HG02571 (cell line): ENCODE measurements at regions not wholly inside any gene's neighbourhood (a gene's known extent, or its start where the extent isn't known, plus 50 kb on each side); places are given as distances from the start of the nearest gene placed in this dataset.
"Not testable (repeated sequence)": the region's sequence is repeated elsewhere in the genome, so short reads cannot be mapped to it uniquely, and the experiment has no call there.

ENCODE experiments used
- ATAC-seq: cut with Tn5 transposase; IDR thresholded peaks from one replicate; pipeline ENCODE4 v1.9.1; 2021; ENCODE audit warnings: mild to moderate bottlenecking, moderate library complexity; ENCODE audit not compliant: unreplicated experiment

DNA sequence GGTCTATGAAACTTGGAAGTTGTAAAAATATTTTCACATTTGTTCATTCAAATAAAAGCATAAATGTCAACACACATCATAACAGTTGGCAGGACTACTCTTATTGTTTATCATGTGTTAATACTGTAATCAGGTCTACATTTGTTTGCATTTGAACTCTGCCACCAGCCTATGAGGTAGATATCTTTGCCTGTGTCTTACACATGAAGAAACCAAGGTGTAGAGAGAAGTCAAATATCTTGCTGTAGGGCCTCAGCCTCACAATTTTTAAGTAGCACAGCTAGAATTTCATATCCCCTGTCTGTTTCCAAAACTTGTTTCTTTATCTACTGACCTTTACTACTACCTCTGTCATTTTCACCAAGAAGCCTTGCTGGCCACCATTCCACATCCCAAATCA is 161.9 kb downstream of the ZIC4 start:
- ATAC-seq, result no peak

DNA sequence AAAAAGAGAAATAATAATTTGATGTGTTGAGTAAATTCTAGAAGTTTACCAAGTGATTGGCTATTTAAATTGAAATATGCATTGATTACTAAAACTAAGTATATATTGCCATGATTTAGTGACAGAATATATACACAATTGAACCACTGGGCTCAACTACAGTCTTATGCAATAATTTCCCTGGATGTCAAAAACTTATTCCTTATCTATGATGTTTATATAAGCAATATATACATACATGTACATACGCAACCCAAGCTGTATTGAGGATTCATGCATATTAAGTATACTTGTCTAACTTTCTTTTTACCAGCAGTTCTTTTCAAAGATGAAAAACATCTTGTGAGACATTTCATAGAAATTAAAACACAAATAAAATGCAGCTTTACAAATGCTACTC is 165.8 kb downstream of the ZIC4 start:
- ATAC-seq, result no peak

DNA sequence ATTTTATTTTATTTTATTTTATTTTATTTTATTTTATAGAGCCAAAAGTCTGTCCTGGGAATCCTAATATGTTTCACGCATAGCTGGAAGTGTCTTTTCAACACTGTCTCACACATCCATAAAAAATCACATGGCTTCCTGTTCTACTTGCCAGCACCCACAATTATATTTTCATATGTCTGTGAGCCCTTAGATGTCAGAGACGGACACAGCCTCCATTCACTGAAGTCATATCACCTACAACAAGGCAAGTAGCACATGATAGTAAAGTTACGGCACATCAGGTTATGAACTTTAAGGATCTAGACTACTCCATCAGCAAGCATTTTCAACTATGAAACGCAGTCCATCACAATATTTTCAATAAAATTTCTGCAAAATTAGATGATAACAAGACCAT is 168.4 kb downstream of the ZIC4 start:
- ATAC-seq, result no peak

DNA sequence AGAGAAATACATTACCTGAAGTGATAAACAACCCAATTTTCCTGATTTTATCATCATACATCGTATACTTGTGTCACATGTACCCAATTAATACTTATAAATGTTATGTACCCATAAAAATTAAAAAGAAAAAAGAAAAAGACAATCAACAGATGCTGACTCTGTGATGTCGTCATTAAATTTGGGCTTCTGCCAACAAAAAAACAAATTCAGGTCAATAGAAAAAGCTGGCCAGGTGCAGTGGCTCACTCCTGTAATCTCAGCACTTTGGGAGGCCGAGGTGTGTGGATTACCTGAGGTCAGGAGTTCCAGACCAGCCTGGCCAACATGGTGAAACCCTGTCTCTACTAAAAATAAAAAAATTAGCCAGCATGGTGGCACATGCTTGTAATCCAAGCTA is 174.4 kb downstream of the ZIC4 start:
- ATAC-seq, result not testable (repeated sequence)

DNA sequence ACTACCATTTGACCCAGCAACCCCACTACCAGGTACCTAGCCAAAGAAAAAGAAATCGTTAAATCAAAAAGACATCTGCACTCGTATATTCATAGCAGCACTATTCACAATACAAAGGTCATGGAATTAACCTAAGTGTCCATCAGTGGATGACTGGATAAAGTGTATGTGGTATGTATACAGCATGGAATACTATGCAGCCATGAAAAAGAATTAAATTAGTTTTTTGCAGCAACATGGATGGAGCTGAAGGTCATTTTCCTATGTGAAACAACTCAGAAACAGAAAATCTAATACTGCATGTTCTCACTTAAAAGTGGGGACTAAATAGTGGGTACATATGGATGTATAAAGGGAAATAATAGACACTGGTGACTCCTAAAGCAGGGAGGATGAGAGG is 175.2 kb downstream of the ZIC4 start:
- no peak for ATAC-seq

DNA sequence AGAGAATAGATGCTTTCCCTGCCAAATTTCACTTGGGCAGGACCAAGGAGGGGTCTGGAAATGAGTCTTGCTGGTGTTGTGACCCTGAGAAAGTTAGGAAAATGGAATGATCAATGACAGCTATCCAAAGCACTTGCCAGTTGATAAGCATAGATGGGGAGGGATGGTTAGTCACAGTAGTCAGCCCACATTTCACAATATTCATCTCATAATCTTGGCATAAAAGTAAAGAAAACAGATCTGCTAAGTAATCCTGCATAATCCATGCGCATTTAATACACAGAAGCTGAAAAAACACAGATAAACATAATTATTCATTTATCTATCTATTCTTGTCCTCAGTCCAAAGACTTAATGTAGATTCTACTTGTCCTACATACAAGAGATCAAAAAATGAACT is 184.1 kb downstream of the ZIC4 start:
- ATAC-seq, result no peak

DNA sequence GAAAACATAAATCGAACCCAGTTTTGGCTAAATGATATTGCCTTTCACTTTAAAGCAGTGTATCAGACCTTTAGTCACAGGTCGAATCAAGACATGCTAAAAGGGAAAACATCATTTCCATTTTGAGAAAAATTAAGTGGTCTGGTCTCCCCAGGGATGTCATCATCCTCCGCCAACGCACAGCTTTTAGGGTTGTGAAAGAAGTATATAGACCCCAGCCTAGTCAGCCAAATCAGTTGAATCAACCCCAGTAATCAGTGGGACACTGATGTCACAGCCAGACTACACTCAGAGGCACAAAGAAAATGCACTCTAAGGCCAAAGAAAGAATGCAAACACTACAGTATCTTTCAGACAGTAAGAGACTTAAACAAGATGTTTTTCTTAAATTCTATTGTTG is 187.4 kb downstream of the ZIC4 start:
- ATAC-seq, result no peak

DNA sequence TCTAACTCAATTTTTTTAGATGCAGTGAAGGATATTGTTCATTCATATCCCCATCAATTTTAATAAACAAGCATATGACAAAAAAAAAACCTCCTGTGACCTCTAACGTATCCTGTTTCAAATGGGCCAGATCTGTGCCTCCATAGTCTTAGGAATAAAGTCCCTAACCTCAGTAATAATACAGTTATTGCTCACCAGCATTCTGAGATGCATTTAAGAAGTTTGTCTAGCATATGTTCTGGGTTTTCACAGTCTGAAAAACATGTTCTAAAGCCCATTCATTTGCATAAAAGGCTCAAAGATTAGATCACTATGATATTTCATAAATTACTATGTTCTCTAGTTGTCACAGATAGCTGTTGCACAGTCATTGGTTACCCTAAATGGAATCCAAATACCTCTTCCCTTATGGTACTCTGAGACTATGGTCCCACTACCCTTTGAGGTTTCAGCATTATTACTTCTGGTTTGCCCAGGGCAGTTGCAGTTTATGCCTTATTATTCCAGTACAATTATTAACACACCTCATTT is 190.1 kb downstream of the ZIC4 start:
- no peak for ATAC-seq

DNA sequence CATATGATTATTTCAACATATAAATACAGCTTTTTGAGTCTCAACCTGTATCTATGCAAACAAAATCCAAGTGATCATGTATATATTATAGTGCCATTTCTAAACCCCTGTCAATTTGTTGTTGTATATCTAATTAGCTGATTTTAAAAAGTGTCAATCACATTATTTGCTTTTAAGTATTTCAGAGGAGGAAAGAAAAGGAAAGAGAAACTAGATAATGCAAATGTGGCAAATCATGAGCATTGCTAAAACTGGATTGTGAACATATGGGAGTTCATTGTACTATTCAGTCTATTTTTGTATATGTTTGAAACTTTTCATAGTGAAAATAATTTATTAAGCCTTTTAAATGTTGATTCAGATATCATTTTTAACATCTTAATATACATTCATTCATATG is 190.7 kb downstream of the ZIC4 start:
- no peak for ATAC-seq

DNA sequence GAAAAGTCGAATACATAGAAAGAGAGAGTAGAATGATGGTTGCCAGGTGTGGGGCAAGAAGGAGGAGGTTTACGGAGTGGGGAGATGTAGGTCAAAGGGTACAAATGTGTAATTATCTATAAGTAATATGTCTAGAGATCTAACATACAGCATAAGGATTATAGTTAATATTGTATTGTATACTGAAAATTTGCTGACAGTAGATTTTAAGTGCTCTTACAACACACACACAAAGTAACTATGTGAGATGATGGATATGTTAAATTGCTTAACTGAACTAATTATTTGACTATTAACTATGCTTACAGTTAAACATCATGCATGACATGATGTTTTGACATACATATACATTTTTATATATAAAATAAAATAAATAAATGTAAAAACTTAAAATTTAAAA is 192.7 kb downstream of the ZIC4 start:
- no peak for ATAC-seq

DNA sequence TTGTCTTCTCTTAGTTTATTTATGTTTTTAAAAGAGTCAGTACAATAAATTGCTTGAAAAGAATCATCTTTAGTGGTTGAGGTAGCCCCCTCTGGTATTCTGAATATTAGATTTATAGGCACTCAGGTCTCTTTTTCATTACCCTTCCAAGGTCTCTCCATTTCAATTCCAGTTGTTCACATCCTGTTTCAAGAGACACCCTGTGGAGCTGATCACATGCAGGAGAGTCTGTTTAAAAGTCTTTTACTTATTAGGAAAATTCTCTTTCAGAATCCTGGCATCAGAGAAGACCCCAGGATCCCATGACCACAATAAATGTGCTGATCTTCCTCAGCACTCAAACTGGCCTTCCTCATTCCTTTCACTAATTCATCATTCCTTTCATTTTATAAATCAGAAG is 195.7 kb downstream of the ZIC4 start:
- no peak for ATAC-seq

DNA sequence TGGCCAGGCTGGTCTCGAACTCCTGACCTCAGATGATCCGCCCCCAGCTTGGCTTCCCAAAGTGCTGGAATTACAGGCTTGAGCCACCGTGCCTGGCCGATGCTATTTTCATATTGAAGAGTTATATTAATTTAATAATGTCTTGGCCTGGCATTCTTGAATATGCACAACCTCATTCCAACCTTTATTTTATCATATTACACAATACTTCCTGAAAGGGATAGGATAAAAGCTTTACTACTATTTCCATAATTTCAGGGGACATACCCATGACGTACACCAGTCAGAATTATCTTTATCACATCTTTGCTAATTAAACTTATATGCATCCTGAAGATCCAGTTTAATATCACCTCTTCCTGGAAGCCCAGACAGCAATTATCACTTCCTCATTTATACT is 205.3 kb downstream of the ZIC4 start:
- no peak for ATAC-seq

DNA sequence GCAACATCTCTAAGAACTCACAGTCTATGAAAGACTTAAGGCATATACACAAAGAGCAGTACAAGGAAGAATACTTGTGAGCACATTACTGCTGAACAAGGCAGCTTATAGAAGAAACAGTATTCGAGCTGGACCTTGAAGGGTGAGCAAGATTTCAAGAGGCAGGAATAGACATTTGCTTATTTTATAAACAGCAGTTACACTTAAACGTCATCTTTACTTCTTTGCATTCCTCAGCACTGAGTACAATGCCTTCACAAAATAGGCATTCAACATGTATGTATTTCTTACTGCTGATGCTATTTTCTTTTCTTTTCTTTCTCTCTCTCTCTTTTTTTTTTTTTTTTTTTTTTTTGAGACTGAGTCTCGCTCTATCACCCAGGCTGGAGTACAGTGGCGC is 205.8 kb downstream of the ZIC4 start:
- ATAC-seq, result no peak

DNA sequence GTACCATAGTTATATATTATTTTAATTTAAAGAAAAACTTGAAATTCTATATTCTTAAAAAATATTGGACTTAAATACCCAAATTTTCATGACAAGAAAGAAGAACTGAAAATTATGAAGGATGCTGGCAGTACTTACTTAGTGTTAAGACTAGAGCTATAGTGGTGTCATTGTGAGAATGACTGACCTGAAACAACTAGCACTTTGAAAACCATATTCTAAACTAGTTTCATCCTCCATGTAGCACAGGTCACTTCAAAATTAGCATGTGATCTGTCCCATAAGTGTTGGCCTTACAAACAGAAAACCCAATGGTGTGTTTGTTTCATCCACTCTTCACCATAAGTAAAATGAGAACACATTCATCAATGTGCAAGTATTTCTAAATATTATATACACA is 208.6 kb downstream of the ZIC4 start:
- no peak for ATAC-seq

DNA sequence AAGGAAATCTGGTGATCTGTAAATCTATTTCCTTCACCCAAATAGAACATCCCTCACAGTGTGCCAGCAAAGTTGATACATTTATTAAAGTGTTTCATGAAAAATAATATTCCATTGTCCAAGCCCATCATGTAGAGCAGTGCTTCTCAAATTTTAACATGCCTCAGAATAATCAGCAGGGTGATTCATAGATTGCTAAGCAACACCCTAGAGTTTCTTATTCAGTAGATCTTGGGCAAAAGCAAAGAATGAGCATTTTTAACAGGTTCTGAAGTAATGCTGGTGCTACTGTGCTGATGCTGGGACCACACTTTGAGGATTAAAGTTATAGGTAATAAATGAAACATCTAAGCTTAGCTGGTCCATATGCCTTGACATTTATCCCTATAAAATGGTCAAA is 210.5 kb downstream of the ZIC4 start:
- ATAC-seq, result no peak

DNA sequence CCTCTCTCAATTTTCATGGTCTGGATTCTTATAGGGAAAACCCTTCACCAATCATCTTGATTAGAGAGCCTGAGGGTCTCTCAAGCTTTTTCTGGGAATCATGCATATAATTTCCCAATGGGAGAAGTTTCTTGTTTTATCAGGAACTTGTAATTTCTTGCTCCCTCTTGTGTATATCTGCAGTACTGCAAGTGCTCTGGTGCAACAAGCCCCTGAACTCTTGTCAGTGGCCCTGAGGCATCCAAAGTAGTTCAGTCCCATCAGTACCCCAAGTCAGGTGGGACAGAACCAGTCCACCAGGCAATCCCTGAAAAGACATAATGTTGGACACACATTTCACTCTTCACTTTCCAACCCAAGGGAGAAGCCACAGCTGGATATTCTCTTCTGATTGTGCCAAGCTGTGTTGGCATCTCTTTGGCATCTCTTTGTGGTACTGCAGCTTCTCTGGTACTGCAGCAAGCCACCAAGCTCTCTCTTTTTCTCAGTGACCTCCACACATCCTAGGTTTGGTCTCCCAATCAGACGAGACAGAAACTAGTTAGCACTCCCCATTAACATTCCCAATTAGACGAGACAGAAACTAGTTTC is 214.5 kb downstream of the ZIC4 start:
- peak; percentile 58 for ATAC-seq

DNA sequence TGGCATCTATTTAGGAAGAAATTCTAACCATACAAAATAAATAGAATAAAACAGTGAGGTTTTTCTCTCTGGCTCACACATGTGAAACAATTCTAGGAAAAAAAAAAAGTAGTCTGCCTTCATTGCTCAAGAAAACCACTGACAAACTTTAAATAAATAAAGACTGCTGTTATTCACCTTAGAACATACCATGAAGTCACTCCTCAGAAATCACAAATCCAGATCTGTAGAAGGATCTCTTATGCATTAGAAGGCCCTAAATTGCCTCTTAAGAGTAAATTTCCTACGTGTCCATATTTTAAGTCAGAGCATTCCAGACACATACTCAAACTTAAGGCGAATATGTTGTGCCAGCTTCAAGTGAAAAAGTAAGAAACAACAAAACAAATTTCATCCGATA is 217.3 kb downstream of the ZIC4 start:
- no peak for ATAC-seq

DNA sequence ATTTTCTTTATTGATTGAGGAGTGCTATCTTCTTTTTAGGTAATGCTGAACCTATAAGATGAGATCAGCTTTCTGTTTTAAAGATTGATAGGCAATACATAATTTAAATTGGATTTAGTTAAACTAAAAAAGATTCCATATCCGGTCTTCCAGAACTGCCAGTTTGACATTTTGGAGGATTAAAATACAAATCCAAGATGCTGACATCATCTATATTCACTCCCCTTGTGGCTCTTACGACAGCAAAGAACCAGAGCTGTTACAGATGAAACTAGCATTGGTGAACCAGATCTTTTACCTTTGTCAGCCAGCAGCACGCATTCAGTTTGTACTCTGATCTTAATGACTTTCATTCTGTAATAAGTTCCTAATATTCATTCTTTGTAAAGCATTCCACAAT is 218.7 kb downstream of the ZIC4 start:
- ATAC-seq, result no peak

DNA sequence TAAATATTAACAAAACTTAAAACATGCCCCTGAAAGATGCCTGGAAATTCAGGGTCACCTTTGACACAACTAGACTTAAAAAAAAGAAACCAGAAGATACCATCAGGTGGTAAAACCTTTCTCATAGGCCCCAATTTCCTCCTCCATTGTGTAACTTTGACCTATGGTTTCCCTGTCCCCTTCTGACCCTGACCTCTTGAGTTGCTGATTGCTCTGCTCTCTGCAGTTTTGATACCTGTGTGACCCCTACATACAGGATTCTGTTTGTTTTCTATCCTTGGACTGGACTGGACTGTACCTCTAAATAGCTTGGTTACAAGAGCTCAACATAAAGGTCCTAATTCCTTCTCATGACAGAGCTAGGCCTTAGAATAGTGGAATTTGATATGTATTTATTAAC is 220.6 kb downstream of the ZIC4 start:
- ATAC-seq, result no peak

DNA sequence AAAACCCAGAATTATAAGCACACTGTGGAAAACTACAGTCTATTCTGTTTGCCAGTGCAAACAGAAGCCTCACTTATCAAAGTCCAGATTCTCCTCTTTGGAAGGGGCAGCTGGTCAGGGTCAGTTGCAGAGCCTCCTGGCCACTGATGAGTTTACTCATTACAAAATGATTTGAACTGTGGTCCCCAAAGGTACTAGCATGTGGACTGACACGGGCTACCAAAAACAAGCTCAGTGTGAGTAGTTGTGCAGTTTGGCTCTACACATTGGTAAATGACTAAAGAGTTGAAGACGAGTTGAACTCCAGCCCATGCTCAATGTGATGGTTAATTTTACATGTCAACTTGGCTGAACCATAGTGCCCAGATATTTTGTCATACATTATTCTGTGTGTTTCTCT is 221.5 kb downstream of the ZIC4 start:
- ATAC-seq, result no peak

DNA sequence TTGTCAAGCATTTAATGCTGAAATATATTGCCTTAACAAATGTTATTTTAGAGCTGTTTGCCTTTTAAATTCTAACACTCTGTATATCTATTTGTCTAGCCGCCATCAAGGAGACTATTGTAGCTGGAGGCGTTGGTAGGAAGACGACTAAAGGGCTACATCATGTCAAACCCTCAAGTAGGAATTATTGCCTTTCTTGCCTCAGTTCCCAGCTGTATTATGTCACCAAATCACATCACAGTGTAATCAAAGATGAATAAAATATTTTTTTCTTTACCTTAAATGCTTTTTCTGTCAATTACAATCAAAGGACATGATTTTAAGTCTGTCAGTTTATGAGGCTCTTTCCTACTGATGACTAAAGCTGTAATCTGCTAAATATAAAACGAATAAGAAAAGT is 233.1 kb downstream of the ZIC4 start:
- no peak for ATAC-seq

DNA sequence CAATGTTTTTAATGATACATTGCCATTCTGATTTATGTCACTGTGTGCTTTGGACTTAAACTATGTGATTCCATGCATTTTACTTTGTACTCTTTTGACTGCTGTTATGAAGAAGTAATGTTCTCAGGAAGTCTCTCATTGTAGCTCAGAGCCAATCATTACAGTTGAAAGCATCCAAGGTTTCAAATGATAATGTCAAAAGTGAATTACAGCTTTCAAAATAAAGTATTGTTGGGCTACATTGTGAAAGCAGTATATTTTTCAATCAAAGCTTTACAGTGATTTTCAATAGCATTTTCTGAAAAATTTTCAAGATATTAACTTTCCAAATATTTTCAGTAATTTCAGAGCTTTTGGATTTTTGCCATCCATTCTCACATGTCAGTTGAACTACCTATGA is 243.6 kb downstream of the ZIC4 start:
- ATAC-seq, result no peak

DNA sequence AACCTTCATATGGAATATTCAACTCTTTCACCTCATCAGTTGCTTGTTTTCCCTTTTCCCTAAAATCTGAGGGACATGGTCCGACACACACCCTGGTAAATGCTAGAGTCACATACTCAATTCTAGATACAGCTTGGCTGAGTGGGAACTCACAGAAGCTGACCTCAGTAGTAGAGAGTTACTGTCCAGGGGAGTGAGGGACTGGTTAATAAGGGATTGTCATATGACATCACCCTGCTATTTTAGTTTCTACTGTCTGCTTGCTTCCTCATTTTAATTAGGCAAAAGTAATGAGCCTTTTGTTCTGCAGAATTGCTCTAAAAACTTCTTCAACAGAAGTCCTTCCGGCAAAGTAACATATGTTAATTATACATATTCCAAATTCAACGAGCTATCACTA is 244.5 kb downstream of the ZIC4 start:
- ATAC-seq, result no peak

DNA sequence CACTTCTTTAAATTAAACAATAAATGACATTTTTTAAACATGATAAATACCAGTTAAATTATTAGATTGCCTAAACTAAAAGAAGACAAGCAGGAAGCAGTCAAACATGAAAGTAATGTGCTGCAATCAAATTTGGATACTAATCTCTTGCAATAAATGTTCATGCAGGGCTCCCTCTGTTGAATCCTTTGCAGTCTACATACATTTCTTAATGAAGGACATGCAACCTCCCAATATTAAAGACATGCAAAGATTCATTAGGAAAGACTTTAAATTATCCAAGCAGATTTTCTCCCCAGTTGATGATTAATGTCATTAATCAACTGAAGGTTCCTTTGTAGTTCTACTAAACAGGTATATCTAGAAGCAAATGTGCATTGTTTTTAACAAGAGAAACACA is 245.4 kb downstream of the ZIC4 start:
- no peak for ATAC-seq
